ENCODE measurements at regions not wholly inside any gene's neighbourhood (a gene's known extent, or its start where the extent isn't known, plus 50 kb on each side); places are given as distances from the start of the nearest gene placed in this dataset.
"Not testable (repeated sequence)": the region's sequence is repeated elsewhere in the genome, so short reads cannot be mapped to it uniquely, and the experiment has no call there.

DNA sequence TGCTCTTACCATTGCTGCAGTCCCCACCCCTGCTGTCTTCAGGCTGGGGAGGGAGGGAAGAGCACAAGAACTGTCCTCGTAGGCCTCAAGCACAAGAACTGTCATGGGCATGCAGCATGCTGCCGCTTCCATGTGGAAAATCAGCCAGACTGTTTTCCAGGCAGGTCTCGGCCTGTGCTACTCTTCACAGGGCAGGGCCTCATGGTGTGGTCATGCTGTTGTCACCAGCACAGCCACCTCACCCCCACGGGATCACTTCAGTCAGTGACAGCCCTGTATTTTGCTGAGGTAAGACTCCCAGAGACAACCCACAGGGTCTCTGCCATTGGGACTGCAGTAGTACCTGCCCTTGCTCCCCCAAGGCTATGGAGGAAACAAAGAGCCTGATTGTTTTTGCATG lies 205.3 kb downstream of the NAP1L3 start:
- no peak for DNase-seq (ENCODE audit: low spot score)

GRCh38 chrX:93466383-93466782 lies 207.0 kb downstream of the NAP1L3 start:
- DNase-seq (ENCODE audit: low spot score) = no peak

DNA sequence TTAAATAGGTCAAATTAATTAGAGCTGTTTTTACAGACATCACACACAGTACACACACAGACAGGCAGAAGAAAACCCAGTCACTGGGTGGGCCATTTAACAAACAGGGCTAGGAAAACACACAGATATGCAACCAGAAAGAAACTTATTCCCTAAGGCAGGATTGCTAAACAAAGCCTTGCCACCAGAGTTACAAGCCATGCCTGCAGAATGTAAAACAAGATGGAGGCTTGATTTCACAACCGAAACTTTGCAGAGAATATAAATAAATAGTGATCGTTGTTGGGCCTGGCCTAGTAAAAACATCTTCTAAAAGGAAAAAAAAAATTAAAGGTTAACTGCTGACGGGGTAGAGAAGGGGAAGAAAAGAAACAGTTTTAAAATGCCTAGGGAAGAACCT lies 212.3 kb downstream of the NAP1L3 start:
- no peak for DNase-seq (ENCODE audit: low spot score)

DNA sequence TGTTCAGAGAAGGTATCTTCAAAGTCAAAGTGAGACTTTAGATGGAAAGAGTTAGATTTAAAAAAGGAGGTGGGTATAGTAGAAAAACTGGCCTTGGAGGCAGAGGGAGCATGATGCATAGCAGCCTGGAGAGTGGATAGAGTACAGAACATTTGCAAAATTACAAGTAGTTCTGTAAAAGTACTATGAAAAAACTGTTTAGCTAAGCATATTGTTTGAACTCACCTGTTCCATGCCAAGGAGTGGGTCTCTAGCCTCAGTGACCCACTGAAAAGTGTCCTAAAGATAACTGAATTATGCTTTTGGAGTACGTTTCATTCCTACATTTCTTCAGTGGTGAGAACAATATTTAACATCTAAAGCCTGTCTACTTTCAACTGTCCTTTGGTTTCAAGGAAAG lies 218.9 kb downstream of the NAP1L3 start:
- no peak for DNase-seq (ENCODE audit: low spot score)

- DNase-seq (ENCODE audit: low spot score) = not testable (repeated sequence)
These were observed 238.7 kb downstream of the NAP1L3 start for GRCh38 chrX:93434721-93435120.

DNA sequence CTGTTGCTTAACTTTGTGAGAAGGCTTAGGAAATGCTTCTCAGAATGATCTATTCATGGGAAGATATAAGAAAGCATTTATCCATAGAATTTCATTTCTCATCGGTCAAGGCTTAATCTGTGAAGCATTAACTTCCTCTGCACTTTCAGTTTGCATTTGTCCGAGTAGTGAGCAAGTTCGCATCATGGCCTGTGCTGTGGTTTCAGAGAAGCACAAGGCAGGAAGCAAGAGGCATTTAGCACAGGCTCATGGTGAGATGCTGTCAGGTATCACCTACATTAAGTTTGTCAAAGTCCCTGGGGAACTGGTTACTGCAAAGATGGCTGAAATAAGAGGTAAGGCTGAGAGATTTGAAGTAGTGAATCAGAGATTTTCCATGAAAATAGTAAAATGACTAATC lies 244.9 kb downstream of the NAP1L3 start:
- no peak for DNase-seq (ENCODE audit: low spot score)

DNA sequence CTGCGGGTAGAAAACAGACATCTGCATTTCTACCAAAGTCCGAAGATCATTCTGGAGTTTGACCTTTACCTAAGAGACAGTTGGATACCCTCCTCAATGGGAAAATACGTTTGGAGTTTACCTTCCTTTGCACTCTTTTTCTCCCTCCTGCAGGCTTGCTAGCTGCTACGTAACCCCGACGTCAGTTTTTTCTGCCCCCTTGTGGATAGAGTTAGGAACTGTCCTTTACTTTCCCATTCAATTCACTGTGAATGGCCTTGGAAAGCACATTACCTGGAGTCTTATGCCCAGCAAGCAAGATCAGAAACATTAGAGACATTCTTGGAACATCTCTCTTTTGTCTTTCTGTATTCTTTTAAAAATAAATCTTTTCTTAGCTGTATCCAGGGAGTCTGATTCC lies 250.7 kb downstream of the NAP1L3 start:
- peak; percentile 2 for DNase-seq (ENCODE audit: low spot score)

- no peak for DNase-seq (ENCODE audit: low spot score)
These were observed 252.8 kb downstream of the NAP1L3 start for GRCh38 chrX:93420525-93421082.

DNA sequence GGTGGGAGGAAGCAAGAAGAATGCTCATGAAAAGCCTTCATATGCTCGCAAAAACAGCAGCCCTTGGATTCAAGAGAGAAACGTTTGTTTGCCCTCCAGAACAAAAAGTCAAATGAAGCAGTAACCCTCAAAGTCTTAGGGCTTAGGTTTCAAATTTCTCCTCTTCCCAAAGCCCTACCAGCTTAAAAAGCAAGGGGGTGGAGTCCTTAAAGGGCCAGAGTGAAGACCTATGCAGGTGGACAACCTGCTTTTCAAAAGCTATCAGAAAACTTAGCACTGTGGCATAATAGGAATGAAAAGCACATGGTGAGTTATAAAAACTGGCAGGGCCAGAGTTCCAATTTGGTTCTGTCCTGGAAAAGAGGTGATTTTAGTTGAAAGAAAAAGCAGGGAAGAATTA lies 253.3 kb downstream of the NAP1L3 start:
- DNase-seq (ENCODE audit: low spot score) = no peak

DNA sequence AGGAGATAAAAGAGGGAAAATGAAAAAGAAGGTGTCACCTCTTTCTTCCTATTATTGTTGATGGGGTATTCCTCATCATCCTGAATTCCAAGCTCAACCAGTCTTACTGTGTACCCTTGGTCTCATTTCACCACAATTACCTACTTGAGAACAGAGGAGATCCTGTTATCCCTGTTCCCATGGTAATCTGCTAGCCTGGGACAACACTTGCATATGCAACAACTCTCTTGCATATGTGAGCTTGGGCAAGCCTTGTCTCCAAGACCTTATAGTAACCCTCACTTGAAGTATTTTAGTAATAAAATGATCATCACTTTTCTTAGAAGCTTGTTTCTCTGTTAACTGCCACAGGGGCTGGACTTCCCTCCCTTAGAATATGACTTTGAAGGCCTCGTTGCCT lies 253.7 kb downstream of the NAP1L3 start:
- DNase-seq (ENCODE audit: low spot score) = no peak

GRCh38 chrX:93404121-93404520 lies 269.3 kb downstream of the NAP1L3 start:
- DNase-seq (ENCODE audit: low spot score) = no peak

- DNase-seq (ENCODE audit: low spot score) = no peak
These were observed 318.7 kb downstream of the NAP1L3 start for GRCh38 chrX:93354651-93355050.

GRCh38 chrX:93346309-93346708 lies 327.1 kb downstream of the NAP1L3 start:
- no peak for DNase-seq (ENCODE audit: low spot score)

DNA sequence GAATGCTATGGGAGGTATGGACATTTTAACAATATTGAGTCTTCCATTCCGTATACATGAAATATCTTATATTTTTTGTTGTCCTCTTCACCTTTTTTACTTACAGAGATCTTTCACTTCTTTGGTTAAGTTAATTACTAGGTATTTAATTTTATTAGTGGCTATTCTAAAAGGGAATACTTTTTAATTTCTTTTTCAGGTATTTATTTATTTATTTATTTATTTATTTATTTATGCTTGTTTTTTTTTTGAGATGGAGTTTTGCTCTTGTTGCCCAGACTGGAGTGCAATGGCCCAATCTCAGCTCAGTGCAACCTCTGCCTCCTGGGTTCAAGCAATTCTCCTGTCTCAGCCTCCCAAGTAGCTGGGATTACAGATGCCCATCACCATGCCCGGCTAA lies 329.1 kb downstream of the NAP1L3 start:
- not testable (repeated sequence) for DNase-seq (ENCODE audit: low spot score)

DNA sequence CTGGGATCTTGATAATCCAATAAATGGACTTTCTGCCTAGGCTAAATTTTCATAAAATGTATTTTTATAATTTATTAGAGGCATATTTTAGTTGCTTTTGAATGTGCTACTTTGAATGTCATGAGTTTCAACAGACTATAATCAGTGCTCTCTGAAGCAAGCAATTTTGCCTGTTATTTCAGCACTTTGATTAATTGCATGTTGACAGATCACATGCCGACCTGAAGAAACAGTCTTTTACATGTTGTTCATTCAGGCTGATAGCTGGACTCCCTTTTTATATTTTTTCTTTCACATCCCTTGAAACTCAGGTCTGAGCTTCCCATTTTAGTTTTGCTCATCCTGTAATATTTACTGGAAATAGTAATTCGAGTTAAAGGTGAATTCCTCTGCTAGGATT lies 341.0 kb downstream of the NAP1L3 start:
- DNase-seq (ENCODE audit: low spot score) = no peak

- no peak for DNase-seq (ENCODE audit: low spot score)
These were observed 351.3 kb downstream of the NAP1L3 start for GRCh38 chrX:93322110-93322509.

- DNase-seq (ENCODE audit: low spot score) = no peak
These were observed 353.8 kb downstream of the NAP1L3 start for GRCh38 chrX:93319609-93320008.
